Urothelium cell line (cell line): ENCODE measurements at regions not wholly inside any gene's neighbourhood (a gene's known extent, or its start where the extent isn't known, plus 50 kb on each side); places are given as distances from the start of the nearest gene placed in this dataset.
A peak's percentile ranks its signal among the peaks of the same experiment; 100 is the strongest.
"Not testable (repeated sequence)": the region's sequence is repeated elsewhere in the genome, so short reads cannot be mapped to it uniquely, and the experiment has no call there.

Source experiments
- DNase-seq: peaks from one replicate; pipeline ENCODE4 v3.0.0; 2011; ENCODE audit warnings: low spot score, mixed read lengths
- FAIRE-seq: peaks from 2 replicates; lab custom pipeline; 2011; peaks lifted over from hg19 to GRCh38; lab: Jason Lieb, UNC

DNA sequence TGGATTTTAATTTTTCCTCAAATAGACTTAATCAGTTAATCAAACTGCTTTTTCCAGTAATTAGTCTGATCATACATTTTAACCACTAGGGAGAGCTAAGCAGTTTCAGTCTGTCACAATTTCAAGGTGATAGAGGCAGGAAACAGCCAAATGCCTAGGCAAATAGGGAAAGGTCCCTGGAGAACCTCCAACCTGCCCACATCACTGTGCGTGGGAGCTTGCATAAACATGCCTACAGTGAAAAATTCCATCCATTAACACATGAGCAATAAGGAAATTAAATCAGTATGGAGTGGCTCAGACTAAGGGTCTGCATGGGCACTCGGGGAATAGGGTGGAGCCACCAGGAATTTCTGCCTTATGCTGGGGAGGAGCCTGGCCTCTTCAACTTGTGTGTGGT, 74.6 kb downstream of the AASDHPPT start:
- DNase-seq (peak; percentile 20), FAIRE-seq (no peak)

DNA sequence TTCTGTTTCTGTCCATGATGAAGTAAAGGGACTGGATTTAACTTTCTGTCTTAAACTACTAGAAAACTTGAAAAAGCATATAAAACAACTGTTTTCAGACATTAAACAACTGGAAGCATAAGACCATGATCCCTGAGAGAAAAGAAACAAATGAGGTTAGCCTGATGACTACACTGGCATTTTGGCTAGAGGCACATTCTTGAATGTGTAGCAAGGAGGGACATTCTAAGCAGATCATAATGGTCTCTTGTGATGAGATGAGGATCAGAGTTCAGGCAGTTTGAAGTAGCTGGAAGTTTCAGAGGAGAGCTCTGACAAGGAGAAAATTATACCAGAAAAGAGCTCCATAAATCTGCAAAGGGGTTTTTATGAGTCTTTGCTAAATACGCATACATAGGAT, 75.4 kb downstream of the AASDHPPT start:
- FAIRE-seq (no peak), DNase-seq (no peak)

DNA sequence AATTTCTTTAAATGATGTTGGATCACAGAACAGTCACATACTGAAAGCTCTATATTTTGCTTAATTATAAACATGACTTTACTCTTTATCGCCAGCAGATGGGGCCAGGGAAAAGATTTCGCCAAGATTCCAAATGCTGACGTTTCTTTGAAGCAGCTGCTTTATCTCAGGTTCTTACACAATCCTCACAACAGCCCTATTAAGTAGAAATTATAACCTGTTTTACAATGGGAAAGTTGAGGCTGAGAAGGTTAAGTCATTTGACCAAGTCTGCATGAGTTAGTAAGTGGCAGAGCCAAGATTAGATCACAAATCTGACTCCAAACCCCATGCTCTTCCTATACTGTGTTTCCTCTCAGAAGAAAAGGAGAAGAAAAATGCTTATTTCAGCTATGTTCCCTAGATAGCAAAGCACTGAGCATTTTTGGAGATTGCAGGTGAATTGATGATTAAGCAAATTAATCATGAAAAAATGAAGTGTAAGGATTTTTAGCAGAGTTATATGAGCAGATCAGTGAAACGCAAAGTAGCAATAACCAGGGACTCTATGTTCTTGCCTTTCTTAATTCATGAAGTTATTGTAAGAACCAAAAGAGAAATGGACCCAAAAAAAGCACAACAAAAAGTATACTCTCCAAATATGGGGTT, 79.0 kb downstream of the AASDHPPT start:
- DNase-seq (peak; percentile 33), FAIRE-seq (no peak)

DNA sequence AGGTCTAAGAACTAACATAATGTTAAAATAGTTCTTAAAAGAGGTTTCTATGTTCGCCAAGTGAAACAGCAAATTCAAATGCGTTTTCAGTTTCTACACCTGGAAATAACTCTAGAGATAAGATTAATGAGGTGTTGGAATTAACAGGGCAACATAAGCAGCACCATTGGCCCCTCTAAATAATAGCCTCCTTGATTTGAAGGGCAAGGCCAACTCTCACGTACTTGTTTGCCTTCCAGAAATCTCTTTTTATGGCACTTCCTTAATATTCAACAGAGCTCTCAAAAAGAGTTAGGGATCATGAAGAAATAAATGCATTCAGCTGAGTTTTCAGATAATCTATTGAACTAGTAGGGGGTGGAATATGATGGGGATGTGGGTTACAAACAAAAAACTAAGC, 80.9 kb downstream of the AASDHPPT start:
- FAIRE-seq, result no peak

DNA sequence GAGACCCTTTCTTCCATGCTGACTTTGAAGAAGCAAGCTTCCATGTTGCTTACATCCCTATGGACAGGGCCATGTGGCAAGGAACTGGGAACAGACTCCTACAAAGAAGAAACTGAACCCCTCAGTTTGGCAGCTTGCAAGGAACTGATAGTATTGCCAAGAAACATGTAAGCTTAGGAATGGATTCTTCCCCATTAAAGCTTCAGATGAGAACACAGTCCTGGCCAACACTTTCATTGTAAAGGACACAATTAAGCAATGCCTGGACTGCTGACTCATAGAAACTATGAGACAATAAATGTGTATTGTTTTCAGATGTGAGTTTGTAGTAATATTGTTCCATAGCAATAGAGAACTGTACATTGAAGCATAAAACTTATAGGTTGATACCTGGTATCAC, 82.4 kb downstream of the AASDHPPT start:
- DNase-seq (no peak), FAIRE-seq (no peak)

More for the DNA sequence above, 80.9 kb downstream of the AASDHPPT start:
- DNase-seq, result no peak

DNA sequence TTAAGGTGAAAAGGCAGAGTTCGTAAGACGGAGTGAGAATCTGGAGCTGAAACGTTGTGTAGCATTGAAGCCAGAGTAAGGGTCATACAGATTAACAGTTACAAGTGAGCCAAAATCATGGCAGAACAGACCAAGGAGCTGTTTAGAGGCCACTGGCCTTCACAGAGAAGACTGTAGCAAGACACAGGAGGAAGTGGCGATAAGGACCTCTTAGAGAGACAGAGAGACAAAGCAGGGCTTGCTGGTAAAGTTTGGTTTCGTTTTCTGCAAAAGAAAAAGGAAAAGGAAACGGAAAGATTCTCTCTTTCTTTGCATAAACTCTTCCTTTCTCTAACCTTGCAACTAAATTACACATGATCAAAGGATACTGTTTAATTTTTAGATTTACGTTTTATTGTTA, 83.0 kb downstream of the AASDHPPT start:
- DNase-seq, result no peak
- no peak for FAIRE-seq

DNA sequence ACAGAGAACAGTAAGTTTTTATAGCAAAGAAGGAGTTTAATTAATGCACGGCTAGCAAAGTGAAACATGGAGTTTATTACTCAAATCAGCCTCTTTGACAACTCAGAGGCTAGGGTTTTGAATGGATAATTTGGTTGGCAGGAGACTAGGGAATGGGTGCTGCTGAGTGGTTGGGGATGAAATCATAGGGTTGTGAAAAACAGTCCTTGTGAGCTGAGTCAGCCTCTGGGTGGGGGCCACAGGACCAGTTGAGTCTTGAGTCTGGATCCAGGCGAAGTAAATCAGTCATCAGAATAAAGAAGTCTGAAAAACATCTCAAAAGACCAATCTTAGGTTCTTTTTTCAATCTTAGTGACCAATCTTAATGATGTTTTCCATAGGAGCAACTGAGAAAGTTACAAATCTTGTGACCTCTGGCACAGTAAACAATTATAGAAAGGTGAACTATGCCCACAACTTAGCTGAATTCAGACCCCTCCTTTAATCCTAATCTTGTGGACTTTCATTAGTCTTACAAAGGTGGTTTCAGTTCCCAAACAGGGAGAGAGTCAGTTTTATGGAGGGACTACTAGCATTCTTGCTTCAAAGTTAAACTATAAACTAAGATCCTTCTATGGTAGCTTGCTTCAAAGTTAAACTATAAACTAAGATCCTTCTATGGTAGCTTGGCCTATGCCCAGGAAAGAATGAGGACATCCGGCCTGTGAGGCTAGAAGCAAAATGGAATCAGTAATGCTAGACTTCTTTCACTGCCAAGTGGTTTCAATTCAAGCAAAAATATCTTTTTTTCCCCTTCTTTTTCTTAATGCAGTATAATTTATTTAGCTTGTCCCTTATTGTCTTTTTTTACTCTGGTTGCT, 84.5 kb downstream of the AASDHPPT start:
- no peak for DNase-seq
- no peak for FAIRE-seq

DNA sequence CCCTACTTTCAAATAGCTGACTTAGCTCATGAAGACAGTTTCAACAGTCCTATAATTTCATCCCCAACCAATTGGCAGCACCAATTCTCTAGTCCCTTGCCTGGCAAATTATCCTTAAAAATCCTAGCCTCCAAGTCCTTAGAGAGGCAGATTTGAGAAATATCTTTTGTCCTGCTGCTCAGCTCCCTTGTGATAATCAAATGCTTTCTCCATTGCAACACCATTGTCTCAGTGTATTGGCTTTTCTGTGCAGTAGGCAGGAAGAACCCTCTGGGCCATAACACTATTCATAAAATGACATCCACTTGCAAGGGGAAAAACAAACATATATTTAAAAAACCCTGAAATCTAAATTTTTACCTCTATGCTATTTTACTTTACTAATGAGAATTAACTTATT, 89.6 kb downstream of the AASDHPPT start:
- FAIRE-seq, result no peak

DNA sequence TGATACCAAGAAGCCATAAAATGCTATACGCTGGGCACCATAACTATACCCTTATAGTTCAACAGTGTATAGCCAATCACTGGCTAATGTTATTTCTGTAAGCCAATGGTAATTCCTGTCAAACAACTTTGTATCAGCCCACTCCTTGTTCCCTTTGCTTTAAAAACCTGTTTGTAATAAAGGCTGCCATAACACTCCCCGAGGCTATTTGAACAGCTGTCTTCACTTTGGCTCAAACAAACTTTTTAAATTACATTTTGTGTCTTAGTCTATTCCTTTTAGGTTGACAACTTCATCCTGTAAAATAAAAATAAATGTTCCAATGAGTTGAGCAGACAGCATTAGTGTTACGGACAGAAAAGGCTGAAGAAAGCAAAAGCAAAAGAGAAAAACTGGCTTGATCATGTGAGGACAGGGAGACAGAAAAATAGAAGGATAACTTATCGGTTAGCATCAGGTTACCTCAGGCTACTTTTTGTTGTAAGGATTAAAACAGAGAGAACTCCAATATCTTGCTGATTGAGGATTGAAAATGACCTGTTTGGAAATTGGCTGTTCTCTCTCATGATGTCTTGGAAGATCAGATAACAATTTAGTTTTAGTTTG, 95.0 kb downstream of the AASDHPPT start:
- DNase-seq (no peak), FAIRE-seq (no peak)

More for the DNA sequence above, 89.6 kb downstream of the AASDHPPT start:
- DNase-seq, result no peak

DNA sequence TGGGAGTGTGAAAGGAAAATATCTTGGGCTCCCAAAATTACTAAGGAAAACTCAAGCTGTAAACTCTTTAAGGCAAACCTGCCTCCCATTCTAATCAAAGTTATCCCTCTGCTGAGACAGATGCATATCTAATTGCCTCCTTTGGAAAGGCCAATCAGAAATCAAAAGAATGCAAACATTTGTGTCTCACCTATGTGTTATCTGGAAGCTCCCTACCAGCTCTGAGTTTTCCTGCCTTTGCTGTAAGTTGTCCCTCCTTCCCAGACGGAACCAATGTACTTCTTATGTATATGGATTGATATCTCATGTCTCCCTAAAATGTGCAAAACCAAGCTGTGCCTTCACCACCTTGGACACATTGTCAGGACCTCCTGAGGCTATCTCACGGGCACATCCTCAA, 95.8 kb downstream of the AASDHPPT start:
- FAIRE-seq, result no peak
- no peak for DNase-seq

DNA sequence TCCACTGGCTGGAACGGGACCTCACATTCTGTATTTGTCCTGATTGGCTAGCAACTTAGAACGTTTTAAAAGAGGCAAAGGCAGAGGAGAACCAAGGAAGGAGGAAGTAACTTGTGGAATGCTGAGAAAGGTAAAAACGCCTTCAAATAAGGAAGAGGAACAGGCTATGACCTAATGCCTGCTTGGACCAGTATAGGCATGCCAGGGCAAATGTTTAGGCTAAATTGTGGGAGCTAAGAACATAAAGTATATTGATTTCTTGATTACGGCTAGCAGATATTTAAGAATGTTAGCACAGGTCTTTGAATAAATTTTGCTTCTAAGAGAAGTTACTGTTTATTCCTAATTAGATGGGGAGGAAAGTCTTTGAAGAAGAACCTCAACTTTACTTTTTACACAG, 96.5 kb downstream of the AASDHPPT start:
- FAIRE-seq, DNase-seq: not testable (repeated sequence)

DNA sequence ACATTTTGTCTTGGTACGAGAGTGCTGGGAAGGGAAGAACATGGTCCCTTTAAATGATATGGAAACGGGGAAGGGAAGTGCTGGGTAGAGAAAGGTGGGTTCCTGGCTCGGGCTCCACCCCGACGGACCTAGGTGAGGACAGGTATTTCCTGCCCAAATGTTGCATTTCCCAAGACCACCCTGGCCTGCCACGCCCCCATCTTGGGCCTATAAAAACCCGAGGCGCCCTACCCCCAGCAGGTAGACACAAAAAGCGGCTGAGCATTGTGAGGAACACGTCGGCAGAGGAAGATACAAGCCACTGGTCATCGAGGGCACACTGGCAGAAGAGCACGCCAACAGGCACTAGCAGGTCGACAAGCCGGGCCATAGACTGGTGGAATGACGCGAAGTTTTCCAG, 99.4 kb downstream of the AASDHPPT start:
- FAIRE-seq (no peak), DNase-seq (no peak)

DNA sequence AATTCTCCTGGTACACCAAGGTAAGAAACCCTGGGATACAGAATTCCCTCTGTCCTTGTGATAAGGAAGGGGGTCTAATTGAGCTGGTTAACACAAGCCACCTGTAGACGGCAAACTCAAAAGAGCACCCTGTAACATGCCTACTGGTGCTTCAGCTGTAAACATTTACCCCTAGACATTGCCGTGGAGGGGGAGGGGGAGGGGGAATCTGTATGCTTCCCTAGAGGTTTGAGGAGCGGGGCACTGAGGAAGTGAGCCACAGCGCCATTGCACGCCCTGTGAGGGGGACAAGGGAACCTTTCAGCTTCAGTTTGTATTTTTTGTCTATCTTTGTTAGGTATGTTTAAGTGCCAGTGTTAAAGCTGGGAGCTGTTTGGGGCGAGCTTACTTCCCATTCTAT, 99.8 kb downstream of the AASDHPPT start:
- FAIRE-seq (no peak), DNase-seq (no peak)

DNA sequence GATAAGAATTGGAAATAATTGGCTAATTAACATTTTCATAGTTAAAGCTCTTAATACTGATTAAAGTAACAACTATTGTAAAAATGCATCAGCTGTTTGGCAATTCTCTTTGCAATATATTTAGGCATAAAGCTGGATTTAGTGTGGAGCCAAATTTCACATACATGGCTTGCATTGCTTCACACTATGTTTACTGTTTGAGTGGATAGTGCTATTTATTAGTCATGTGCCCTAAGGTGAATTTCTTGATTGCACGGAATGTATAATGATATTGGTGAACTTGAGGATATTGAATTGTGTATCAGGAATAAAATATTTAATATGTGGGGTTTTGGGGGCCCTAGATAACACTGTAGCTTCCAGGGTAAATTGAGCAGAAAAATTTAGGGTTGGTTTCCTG, 100.9 kb downstream of the AASDHPPT start:
- no peak for DNase-seq
- FAIRE-seq, result no peak

DNA sequence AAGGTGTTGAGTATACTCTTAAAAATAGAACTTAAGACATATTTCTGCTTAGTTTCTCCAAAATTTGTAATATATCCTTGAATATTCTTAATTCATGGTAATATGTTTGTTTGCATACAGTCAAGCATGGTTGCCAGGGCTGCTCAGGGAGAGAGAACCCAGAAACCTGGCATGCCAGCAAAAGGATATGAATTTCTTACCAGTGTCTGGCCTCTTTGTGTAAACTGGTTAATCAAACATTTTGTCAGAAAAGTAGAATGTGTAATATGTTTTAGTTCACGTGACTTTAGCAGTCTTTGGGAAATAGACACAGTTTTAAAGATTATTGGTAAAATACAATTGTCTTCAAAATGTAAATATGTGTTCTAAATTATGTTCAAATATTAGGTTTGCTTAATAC, 101.6 kb downstream of the AASDHPPT start:
- no peak for FAIRE-seq

DNA sequence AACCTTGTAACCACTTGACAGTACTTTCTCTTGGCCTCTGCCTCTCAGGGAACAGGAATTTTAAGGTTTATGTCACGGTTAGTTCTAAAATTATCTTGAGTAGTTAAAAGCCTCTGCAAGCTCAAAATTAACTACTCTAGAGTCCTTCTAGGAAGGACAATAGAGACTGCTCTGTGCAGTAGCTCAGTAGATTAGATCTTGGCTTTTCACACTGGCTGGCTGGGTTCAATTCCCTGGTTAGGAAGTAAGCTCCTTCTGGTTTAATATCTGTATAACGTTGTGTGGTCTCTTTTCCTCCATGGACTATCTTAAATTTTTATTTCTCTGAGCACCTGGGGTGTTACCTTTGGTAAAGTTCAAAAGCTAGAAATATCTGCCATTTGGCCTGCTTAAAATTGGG, 109.2 kb downstream of the AASDHPPT start:
- DNase-seq (no peak), FAIRE-seq (no peak)

More for the DNA sequence above, 101.6 kb downstream of the AASDHPPT start:
- DNase-seq, result no peak

DNA sequence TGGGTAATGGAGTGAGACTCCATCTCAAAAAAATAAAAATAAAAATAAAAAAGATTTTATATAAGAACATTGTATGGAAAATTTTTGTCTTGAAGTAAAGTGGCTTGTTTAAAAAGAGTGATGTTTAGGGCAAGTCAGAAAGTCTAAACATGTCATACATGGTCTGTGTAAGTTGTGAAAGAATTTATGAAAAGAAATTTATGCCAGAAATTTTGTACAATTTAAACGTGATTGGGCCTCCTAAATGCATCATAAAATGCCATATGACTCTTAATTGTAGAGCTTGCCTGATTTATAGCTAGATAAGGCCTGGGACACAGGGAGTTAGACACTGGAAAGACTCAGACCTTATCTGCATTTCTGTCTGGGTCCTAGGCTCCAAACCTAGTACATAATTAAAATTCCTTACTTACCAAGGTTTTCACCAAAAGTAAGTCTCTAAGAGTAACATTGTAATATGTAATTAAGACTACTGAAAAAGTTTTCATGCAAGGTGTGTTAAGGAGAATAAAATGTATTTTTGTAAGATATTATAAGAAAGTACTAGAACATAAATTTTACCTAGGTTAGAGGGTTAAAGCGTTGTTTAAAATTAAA, 110.5 kb downstream of the AASDHPPT start:
- DNase-seq (no peak), FAIRE-seq (no peak)

DNA sequence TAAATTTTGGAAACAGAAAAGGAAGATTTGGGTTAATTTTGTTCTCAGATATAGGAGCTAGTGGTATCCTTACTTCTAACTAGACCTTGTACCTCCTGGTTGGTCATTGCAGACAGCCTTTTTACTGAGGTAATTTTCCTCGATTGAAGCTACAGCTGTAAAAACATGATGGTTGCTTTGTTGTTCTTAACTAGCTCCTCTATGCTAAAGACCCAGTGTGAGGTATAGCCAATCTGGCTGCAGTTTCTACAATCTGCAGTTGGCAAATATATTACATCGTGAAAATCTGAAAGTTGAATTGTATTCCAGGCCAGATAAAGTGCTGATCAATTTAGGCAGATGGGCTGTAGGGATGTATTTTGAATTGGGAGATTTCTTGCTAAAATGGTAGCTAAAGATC, 116.5 kb downstream of the AASDHPPT start:
- DNase-seq, result no peak
- no peak for FAIRE-seq

DNA sequence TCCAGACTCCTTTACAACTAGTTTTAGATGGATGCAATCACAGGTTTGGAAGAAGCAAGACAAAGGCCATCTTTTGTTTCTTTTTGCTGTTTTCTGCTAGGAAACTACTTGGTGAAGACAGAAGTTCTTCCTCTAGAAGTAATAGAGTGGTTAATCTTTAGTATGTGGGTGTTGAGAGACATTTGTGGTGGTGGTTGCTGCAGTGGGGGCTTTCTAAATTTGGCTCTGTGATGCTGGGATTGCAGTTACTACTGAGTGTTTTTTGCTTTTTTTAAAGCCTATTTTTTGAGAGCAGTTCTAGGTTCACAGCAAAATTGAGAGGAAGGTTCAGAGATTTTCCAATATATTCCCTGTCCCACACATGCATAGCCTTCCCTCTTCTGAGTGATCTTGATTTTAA, 120.0 kb downstream of the AASDHPPT start:
- FAIRE-seq, result no peak
- DNase-seq, result no peak

DNA sequence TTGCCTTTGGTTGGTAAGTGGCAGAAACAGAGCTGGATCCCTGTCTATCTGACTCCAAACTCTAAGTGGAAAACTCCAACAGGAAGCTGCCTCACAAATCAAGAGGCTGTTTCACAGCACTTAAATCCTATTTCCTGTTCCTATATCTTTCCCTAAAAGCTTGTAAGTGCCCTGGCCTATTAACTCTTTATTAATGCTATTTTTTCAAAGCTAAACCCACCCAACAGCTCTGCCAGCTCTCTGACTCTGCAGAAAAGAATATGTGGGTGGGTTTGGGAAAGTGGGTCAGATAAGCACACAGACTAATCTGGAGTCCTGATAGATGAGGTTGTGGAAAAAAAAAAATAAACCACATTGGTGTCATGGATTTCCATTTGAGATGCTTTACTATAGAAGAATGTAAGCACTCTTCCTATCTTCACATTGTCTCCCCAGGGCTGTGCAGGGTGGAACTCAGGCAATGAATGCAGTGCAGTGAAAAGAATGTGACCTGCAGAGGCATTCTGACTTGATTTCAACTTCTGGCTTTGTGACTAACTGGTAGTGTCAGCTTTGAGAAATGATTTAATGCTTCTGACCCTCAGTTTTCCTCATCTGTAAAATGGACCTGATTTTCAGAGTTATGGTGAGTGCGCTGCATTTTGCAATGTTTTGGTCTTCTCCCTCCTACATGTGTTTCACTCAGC, 125.6 kb downstream of the AASDHPPT start:
- DNase-seq, result no peak
- no peak for FAIRE-seq

DNA sequence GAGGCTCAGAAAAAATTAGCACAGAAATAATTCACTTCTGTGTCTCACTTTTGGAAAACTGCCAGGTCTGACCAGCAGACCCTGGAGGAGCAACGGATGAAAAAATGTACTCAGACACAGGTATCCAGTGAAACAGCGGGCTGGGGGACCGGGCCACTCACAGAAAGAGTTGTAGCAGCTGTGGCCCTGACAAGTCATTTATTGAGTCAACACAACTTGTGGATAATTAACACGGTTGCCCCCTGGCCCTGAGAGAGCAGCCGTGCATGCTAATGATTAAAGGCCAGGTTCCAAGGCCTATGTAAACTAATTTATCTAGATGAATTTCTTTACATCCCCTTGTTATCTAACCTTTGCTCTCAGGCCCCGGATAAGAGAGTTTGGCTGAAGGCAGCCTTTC, 131.3 kb downstream of the AASDHPPT start:
- FAIRE-seq (no peak), DNase-seq (no peak)
